T1000 (cell line): ENCODE measurements at regions not wholly inside any gene's neighbourhood (a gene's known extent, or its start where the extent isn't known, plus 50 kb on each side); places are given as distances from the start of the nearest gene placed in this dataset.
"Not testable (repeated sequence)": the region's sequence is repeated elsewhere in the genome, so short reads cannot be mapped to it uniquely, and the experiment has no call there.

ENCODE experiments used
- DNase-seq: peaks from one replicate; lab custom pipeline; 2025; ENCODE audit warnings: mixed read lengths; lab: John Stamatoyannopoulos, UW

DNA sequence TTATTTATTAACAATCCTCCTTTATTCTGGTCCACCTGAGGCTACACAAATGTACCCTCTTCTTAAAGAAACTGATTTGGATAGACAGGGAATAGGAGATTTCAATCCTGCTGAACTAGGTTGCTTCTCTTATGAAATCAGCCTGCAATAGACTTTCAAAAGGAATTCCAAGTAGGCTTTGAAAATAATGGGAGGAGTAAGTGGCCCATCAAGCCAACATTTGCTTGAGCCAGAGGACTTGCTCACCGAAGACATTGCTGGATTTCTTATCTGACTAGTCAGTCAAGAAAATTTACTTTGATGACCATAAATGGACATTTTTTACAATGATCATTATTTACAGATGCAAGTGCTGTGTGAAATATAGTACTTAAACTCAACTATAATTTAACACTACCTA lies 82.8 kb upstream of the RASSF8 start:
- no peak for DNase-seq

GRCh38 chr12:25876383-25877045 lies 82.0 kb upstream of the RASSF8 start:
- DNase-seq = no peak

GRCh38 chr12:25877446-25877845 lies 81.0 kb upstream of the RASSF8 start:
- DNase-seq = no peak

GRCh38 chr12:25882266-25882665 lies 76.2 kb upstream of the RASSF8 start:
- DNase-seq = no peak

GRCh38 chr12:25883026-25883916 lies 75.2 kb upstream of the RASSF8 start:
- DNase-seq = no peak

DNA sequence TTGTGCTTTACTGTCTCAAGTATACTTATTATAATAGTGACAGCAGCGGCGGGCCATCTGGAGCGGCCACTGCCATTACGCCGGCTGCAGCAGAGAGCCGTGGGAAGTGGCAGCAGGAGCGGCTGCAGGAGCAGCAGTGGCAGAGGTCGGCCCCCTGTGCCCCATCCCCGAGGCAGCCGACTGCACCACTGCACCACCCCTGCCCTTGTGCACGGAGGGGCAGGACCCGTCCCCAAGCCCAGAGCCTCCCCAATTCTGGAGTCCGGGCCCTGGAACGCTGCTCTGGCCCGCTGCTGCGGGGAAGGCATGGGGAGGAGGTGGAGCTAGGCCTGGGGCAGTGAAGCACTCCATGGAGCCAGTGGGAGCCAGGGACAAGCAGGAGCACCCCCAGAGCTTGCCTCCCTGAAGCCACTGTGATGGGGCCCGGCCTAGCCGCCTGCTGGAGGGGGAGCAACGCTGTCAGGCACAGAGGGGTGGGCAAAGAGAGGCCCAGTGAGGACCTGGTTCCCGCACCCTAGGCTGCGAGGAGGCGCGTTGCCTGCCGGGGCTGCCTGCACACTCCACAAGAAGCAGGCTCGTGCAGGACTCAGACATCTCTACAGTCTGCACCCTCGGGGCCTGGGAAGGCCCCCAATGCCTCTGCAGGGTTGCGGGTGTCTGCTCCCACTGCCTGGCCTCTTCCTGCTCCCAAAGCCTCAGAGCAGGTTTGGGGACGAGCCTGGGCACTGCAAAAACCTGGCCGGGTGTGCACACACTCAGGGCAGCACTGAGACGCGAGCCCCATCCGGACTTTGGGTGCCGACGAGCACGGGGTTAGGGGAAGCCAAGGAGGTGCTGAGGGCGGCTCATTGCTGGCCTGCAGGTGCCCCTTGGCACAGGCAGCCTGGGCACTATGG lies 74.2 kb upstream of the RASSF8 start:
- DNase-seq = no peak

DNA sequence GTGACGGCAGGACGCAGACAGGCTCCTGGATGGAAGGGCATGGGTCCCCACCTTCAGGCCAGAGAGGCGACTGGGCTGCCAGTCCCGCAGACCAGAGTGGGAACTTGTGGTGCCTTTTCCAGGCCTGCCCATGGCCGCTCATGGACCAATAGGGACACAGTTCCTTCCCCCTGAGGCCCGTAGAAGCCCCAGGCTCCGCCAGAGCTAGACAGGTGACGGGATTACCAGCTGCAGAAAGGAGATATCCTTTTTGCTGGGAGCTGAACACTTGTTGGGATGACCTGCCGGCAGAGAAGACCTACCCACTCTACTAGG lies 73.6 kb upstream of the RASSF8 start:
- DNase-seq = no peak

DNA sequence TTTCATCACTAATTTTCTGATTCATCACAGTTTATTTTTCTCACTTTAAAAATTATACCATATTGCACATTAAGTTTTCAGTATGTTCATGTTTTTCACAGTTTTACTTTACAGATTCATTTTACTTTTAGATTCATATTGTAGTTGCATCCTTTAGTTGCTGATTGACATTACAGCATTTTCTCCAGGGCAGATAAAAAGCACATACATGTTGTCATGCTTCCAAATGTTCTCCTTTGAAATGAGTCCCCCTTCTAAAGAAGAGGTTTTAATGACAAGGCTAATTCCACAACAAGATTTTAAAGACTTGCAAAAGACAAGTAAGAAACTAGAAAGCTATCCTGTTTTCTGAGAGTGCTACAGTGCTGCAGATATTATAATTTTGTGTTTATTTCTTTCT lies 72.1 kb upstream of the RASSF8 start:
- DNase-seq = no peak

DNA sequence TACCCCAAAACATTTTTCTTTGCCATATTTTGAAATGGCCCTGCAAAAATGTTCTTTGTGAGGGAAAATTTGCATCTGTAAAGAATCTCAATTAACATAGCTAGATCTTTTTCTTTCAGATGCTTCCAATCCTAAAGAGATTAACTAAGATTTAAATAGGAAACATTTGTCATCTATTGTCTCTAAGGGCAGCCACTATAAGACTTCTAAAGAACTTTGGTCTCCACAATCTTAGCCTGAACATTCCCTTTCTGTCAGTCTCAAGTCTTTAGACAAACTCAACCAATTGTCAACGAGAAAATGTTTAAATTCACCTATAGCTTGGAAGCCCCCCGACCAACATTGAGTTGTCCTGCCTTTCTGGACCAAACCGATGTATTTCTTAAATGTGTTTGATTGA lies 71.1 kb upstream of the RASSF8 start:
- no peak for DNase-seq

DNA sequence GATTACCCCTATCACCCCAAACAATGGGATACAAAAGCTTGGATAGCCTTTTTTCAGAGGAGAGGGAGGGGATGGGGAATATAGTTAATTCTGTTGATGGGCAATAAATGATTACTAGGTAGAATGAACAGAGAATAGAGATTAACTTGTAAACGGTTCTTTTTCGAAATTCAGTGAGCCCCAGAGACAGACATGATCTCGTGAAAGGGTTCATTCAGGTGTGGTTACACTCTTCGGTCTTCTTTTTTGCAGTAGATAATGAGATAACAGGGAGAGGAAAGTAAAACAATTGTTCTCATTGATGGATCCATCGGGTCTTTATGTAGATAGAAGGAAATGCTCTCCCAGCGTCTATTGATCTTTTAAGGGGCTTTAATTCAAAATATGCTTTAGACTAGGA lies 69.3 kb upstream of the RASSF8 start:
- no peak for DNase-seq

GRCh38 chr12:25891095-25891494 lies 67.4 kb upstream of the RASSF8 start:
- DNase-seq = not testable (repeated sequence)

DNA sequence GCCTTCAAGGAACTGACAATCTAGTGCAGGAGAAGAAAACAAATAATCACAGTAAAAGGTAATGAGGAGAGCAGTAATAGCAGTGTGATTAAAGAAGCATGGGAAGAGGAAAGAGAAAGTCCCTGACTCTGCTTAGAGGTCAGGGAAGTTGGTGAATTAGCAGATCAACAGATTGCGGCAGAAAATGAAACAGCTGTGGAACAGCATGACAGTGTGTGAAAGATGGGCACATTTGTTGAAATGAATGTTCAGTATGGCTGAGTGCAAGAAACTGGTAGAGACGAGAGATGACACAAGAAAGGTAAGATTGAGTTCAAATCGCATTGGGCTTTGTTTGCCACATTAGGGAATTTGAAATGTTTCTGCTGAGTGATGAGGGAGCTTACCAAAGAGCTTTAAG lies 63.7 kb upstream of the RASSF8 start:
- DNase-seq = no peak

DNA sequence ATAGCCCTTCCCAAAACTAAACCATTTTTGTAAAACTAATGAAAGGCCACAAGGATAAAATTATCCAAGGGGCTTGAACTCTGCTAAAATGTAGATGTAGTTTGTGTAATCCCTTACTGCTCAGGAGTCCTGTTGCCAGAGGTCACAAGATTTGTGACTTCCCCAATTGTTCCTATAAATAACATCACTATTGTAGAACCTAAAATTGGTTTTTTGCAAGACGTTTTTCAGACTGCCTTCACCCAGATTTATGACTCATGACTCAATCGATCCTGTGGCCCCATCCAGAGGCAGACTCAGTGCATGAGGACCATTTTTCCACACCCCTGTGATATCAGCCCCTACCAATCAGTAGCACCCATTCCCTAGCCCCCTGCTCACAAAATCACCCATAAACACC lies 61.5 kb upstream of the RASSF8 start:
- DNase-seq = no peak

DNA sequence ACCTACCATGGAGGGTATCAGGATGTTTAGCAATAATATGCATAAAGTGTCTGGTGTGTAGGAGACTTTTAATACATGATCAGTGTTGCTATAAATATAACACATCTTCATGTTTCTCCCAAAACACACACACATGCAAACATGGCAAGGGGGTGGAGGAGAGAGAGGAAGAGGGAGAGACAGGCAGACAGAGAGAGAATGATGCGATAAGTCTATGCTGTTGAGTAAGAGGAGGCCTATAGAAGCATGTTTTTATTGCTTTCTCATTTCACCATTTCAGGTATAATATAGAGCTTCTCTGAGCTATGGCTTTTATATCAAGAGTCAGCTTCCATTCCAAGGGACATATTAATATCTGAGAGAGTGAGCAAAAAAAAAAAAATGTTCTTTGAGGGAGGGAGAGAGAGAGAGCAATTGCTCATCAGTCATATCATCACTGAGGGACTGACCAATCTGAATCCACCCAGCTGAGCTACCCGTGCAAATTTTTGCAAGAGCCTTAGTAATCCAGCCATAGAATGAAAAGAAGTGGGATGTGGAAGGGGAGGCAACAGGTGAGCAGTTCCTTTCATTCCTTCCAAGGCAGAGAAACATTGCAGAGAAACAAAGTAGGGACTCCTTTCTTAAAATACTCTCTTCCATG lies 54.8 kb upstream of the RASSF8 start:
- DNase-seq = no peak

DNA sequence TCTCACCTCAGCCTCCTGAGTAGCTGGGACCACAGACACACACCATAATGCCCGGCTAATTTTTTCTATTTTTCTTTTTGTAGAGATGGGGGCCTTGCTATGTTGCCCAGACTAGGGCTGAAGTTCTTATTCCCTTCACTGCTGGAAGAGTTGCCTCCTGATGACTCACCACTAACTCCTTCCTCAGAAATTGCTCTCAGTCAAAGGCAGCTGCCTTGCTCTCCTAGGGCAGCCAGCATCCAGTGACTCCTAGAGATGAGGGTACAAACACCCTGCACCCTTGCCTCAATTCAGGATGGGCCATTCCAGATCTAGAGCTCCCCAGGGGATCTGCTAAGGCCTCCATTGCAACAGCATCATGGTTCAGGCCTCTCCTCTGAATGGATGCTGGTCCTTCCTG lies 54.0 kb upstream of the RASSF8 start:
- no peak for DNase-seq

DNA sequence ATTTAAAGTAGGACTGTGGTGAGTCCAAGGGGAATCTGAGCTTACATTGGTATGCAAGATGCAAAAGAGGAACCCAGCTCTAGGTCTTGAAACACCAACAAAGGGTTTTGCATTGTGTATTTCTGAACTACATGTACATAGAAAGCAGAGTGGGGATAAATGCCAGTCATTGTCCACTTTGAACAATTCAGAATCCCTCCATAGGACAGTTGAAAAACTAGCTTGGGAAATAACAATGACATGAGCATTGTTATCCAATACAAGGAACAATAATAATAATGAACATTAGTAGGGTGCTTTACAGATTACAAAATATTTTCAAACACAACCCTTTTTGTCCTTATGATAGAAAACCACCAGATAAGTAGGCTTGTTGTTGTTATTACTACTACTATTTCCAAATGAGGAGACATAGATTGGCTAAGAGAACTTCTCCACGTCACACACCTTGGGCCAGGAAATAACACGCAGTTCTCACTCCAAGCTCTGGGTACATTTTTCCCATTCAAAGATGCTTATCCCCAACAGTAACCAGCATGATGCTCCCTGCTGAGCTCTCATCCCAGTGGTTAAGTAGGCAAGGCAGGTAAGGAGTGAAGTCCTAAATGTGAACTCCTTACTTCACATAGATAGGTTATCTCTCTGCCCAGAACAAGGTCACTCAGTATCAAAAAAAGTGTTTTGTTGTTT lies 51.7 kb upstream of the RASSF8 start:
- no peak for DNase-seq
